Activated naive CD4-positive, alpha-beta T cell treated with anti-CD3 and anti-CD28 coated beads, Interleukin-2, amount 50 U/mL, for 16 hours (primary cell): ENCODE measurements at regions not wholly inside any gene's neighbourhood (a gene's known extent, or its start where the extent isn't known, plus 50 kb on each side); places are given as distances from the start of the nearest gene placed in this dataset.
"Not testable (repeated sequence)": the region's sequence is repeated elsewhere in the genome, so short reads cannot be mapped to it uniquely, and the experiment has no call there.

Source experiments
- DNase-seq: peaks from one replicate; pipeline ENCODE4 v3.0.0-alpha.2; 2020

GRCh38 chr2:16111838-16112210, 171.5 kb downstream of the MYCN start:
- no peak for DNase-seq

- DNase-seq = no peak
Measured at GRCh38 chr2:16109821-16110310, 169.5 kb downstream of the MYCN start.

DNA sequence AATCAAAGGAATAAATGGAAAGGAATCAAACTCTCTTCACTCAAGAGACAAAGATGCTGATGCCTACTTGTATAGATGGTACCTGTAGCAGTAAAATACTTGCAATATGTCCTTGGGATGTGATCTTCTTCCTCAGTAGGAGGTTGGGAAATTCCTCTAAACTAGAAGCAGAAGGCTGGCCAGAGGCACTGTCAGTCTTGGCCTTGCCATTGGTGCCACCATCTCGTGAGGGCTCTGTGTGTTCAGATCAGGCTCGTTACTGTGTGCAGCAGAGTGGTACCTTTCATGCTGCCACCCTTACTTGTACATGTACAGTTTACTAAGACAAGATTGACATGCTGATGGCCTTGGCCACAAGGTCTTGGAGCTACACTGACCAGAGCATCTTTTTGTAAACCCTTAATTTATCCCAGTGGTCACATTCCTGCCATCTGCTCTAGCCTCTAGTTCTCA, 169.0 kb downstream of the MYCN start:
- DNase-seq = no peak

GRCh38 chr2:16107246-16107645, 166.9 kb downstream of the MYCN start:
- no peak for DNase-seq

GRCh38 chr2:16106619-16107018, 166.3 kb downstream of the MYCN start:
- no peak for DNase-seq

DNA sequence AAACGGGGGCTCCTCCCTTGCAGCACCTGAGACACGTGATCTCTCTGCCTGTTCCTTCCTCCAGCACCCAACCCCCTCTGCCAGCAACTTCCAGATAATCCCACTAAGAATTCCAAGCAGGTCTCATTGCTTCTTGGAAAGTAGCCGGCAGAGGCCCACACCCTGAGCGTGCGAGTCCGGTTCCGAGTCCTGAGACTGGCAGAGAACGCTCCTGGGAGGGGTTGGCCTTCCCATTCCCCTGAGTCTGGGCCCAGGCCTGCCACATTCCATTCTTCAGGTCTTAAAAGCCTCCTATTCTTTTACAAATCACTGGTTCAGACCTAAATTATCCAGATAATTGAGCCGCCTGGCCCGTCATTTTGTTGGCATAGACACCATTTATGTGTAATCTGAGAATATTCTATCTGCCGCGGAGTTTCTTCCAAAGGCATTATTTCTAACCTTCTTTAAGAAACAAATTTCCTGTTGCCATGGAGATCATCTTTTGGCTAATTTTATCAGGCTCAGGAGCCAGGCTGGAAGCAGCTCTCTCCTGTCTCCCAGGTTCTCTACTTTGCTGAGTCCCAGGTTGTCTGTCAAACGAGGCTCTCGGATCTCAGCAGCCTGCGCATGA, 165.4 kb downstream of the MYCN start:
- no peak for DNase-seq

DNA sequence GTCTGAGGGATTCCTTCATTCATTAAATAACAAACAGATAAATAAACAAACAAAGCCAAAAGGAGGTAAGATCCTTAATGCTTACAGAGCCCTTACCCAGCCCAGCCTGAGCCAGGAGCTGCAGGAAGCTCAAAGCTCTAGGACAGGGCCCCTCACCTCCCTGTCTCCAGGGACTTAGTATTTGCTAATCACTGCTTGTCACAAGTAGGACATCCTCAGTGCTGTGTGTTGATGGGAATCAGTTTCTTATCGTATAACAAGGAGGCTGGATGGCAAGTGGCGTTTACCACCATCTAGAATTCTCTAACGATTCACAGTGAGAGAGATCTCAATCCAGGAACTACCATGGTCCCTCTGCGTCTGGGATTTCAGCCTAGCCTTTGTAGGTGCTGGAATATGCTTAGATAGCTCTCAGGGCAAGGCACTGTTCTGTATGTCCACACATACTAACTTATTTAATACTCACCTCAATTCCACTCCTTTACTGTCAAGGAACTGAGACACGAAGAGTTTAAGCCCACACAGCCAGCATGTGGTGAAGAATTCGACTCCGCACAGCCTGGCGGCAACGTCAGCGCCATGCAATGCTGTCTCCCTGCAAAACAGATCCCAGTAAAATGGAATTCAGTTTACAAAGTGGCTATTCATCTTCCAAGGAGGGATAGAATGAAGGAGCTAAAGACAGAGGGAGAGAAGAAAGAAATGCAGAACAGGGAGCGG, 164.8 kb downstream of the MYCN start:
- no peak for DNase-seq

DNA sequence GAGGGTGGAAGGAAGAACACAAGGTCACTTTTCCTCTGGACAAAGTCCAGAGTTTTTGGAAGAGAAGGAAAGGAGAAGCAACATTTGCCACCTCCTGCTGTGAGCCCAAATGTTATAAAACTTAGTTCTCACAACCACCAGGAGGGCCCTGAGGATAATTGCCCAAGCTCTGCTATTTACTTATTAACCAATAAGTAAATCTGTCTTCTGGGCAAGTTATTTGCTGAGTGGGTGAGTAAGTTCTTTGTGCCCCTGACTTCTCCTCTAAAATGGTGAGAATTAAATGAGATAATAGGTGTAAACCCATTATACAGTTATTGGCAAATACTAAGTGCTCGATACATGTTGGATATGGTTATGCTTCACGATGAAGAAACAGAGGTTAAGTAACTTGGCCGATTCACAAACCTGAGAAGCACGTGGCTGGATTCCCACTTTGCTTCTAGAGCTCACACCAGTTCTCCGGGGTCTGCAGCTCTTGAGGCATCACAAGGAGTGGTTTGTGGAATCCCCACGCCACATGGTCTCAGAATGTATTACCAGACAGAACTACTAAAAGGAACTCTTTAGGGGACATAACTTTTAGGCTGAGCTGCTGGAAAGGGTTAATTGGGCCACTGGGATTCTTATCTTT, 164.1 kb downstream of the MYCN start:
- DNase-seq = no peak

DNA sequence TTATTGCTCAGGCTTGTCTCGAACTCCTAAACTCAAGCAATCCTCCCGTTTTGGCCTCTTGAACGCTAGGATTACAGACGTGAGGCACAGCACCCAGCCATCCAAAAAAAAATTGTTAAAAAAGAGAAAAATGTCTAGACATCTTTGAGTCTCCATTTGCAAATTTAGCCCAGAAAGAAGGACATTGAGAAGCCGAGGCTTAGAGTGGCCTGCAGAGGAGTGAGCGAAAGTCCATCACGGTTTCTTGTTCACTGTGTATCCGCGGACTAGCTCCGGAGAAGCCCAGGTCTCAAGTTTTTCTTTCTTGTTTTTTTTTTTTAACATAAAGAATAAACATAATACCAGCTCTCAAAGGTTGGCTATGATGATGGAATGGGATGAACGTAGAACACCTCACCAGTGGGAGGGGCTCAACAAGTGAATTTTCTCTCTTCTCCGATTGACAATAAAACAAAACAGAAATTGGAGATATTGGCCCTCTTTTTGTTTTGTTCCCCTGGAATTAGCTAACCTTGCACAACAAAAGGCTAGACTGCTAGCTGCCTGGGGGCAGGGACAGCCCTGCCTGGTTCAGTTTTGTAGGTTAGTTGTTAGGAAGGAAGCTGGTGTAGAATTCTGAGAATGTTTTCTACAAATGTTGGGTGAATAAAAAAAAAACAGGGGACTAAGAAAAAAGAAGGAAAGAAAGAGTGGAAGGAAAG, 163.4 kb downstream of the MYCN start:
- no peak for DNase-seq

DNA sequence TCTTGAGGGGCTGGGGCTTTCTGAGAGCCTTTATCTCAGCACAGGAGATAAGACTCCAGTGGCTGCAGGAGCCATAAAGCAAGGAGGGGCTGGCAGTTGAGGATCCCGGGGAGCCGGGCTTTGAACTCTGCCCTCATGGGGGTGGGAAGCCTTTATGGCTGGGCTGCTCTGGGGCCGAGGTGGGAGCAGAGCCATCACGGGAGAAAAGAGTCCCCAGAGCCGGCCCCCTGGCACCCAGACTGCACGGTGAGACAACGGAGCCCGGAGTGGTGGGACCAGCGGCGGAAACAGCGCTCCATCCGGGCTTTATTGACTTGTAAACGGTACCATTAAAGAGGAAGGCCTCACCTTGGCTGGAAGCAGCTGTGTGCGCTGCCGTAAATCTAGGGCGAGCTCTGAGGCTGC, 162.6 kb downstream of the MYCN start:
- no peak for DNase-seq

GRCh38 chr2:16102358-16102975, 162.1 kb downstream of the MYCN start:
- DNase-seq = no peak

GRCh38 chr2:16101196-16101595, 160.8 kb downstream of the MYCN start:
- DNase-seq = no peak

- DNase-seq = no peak
Measured at GRCh38 chr2:16100006-16100405, 159.7 kb downstream of the MYCN start.

- no peak for DNase-seq
Measured at GRCh38 chr2:16099326-16099725, 159.0 kb downstream of the MYCN start.

DNA sequence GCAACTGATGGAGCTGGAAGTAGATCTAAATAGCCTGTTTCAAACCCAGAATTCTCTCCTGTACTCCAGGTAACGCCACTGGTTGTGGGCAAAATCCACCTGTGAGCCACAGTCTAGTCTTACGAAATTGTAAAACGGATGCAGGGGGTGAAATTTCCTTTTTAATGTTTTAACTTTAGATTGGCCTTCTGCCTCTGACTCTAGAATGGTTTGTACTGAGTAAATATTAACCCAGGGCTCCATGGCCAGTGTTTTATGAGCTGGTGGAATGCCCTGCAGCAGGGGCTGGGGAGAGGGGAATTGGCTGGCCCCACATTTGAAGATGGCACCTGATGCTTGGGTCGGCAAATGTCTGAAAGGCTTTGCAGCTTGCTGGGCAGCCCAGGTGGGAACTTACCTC, 156.6 kb downstream of the MYCN start:
- no peak for DNase-seq

GRCh38 chr2:16095483-16095882, 155.1 kb downstream of the MYCN start:
- not testable (repeated sequence) for DNase-seq

DNA sequence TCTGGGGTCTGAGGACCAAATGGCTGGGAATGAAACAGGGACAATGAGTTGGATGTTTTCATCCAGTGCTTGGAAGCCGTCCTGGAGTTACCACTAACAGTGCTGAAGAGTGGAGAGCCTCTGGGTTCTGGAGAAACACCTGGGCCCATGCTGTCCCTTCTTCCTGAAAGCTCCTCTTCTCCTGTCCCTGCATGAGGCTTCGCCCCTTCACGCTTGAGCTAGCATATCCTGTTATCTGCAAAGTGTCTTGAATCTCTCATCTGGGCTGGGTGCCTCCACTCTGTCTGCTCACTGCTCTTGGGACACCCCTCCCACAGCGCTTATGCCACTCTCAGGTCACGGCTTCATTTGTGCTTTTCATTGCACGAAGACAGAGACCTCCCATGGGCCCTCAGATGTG, 154.5 kb downstream of the MYCN start:
- no peak for DNase-seq

- DNase-seq = no peak
Measured at GRCh38 chr2:16093639-16094529, 153.5 kb downstream of the MYCN start.

GRCh38 chr2:16092861-16093638, 152.7 kb downstream of the MYCN start:
- no peak for DNase-seq

- no peak for DNase-seq
Measured at GRCh38 chr2:16091576-16092282, 151.4 kb downstream of the MYCN start.
